IMR-90 (cell line): ENCODE measurements at regions not wholly inside any gene's neighbourhood (a gene's known extent, or its start where the extent isn't known, plus 50 kb on each side); places are given as distances from the start of the nearest gene placed in this dataset.

Source experiments
- ATAC-seq: fragments of 200-7000 bp; cut with Tn5 transposase; 2 replicates; pipeline ENCODE4 v1.9.1; 2020; ENCODE audit warnings: low read depth, mild to moderate bottlenecking, moderate library complexity
- BruUV-seq: library from RNA; stranded (reverse); fragments of 400-500 nt; replicated peaks from 2 replicates; lab custom pipeline; 2021; lab: Mats Ljungman, UMichigan
- CTCF ChIA-PET: fragments of 300-600 bp; formaldehyde crosslinking; extraction: SDS; loops from one replicate; lab custom pipeline; 2021; ENCODE audit warnings: antibody characterized with exemption; lab: Yijun Ruan, JAX
- POLR2A ChIA-PET: fragments of 300-600 bp; sonication (Branson Sonifier 250); formaldehyde crosslinking; loops from one replicate; lab custom pipeline; 2022; ENCODE audit warnings: antibody characterized with exemption; ENCODE audit not compliant: unreplicated experiment; lab: Charles Lee
- DNase-seq: peaks from one replicate; pipeline ENCODE4 v3.0.0; 2013
- H2AFZ ChIP-seq: replicated peaks from 2 replicates; pipeline ENCODE3; 2013; ENCODE audit warnings: low read length, mild to moderate bottlenecking; ENCODE audit not compliant: poor library complexity
- H2AK5ac ChIP-seq: 2 replicates; pipeline ENCODE4 v1.6.1; 2013; ENCODE audit warnings: low read depth, low read length, inconsistent platforms
- H2AK9ac ChIP-seq: replicated peaks from 2 replicates; pipeline ENCODE3; 2013; ENCODE audit warnings: mild to moderate bottlenecking, low read depth, low read length, moderate library complexity; ENCODE audit not compliant: poor library complexity
- H2BK120ac ChIP-seq: 2 replicates; pipeline ENCODE4 v1.6.1; 2013; ENCODE audit warnings: low read depth, low read length, inconsistent platforms
- H2BK15ac ChIP-seq: 3 replicates; pipeline ENCODE4 v1.6.1; 2013; ENCODE audit warnings: low read depth, low read length, inconsistent platforms
- H2BK20ac ChIP-seq: 2 replicates; pipeline ENCODE4 v1.6.1; 2013; ENCODE audit warnings: low read depth, mild to moderate bottlenecking, inconsistent platforms, low read length, moderate library complexity
- H2BK5ac ChIP-seq: 2 replicates; pipeline ENCODE4 v1.6.1; 2013; ENCODE audit warnings: mild to moderate bottlenecking, low read depth, low read length, inconsistent platforms; ENCODE audit not compliant: poor library complexity, severe bottlenecking
- H3K14ac ChIP-seq: replicated peaks from 2 replicates; pipeline ENCODE4 v1.6.1; 2013; ENCODE audit warnings: low read depth, low read length, inconsistent platforms
- H3K18ac ChIP-seq: 2 replicates; pipeline ENCODE4 v1.6.1; 2013; ENCODE audit warnings: low read depth, low read length, control low read depth
- H3K23ac ChIP-seq: 2 replicates; pipeline ENCODE4 v1.6.1; 2013; ENCODE audit warnings: low read depth, low read length, inconsistent platforms
- H3K27ac ChIP-seq: 2 replicates; pipeline ENCODE4 v1.5.1; 2013; ENCODE audit warnings: mild to moderate bottlenecking, control low read depth, low read length; ENCODE audit not compliant: insufficient read depth
- H3K27me3 ChIP-seq: 2 replicates; pipeline ENCODE4 v1.6.1; 2013; ENCODE audit warnings: low read length; ENCODE audit not compliant: control insufficient read depth, insufficient read depth
- H3K36me3 ChIP-seq: 2 replicates; pipeline ENCODE4 v1.6.1; 2013; ENCODE audit warnings: low read length, mixed read lengths; ENCODE audit not compliant: control insufficient read depth, insufficient read depth
- H3K4ac ChIP-seq: 2 replicates; pipeline ENCODE4 v1.6.1; 2013; ENCODE audit warnings: low read depth, low read length, inconsistent platforms
- H3K4me1 ChIP-seq: 2 replicates; pipeline ENCODE4 v1.6.1; 2013; ENCODE audit warnings: low read length, mixed read lengths; ENCODE audit not compliant: control insufficient read depth, insufficient read depth
- H3K4me2 ChIP-seq: 2 replicates; pipeline ENCODE4 v1.6.1; 2013; ENCODE audit warnings: low read depth, mild to moderate bottlenecking, control low read depth, low read length, moderate library complexity
- H3K4me3 ChIP-seq: 2 replicates; pipeline ENCODE4 v1.5.1; 2013; ENCODE audit warnings: low read depth, mild to moderate bottlenecking, control low read depth, low read length, moderate library complexity; ENCODE audit not compliant: insufficient read depth
- H3K56ac ChIP-seq: 2 replicates; pipeline ENCODE4 v1.6.1; 2013; ENCODE audit warnings: low read length, inconsistent platforms; ENCODE audit not compliant: insufficient read depth; ENCODE audit errors: extremely low read depth
- H3K79me1 ChIP-seq, 2 experiments: 2 replicates each; pipeline ENCODE4 v1.6.1; 2013; ENCODE audit warnings: low read length in 2 of 2, inconsistent platforms in 1 of 2, low read depth in 1 of 2
- H3K9ac ChIP-seq: 2 replicates; pipeline ENCODE4 v1.6.1; 2013; ENCODE audit warnings: low read depth, low read length, control low read depth
- H3K9me1 ChIP-seq: 2 replicates; pipeline ENCODE4 v1.6.1; 2013; ENCODE audit warnings: low read length, inconsistent platforms; ENCODE audit not compliant: insufficient read depth
- H3K9me3 ChIP-seq: 2 replicates; pipeline ENCODE4 v1.6.1; 2013; ENCODE audit warnings: low read length; ENCODE audit not compliant: control insufficient read depth, insufficient read depth
- H4K20me1 ChIP-seq: 2 replicates; pipeline ENCODE4 v1.6.1; 2013; ENCODE audit warnings: low read length, inconsistent platforms; ENCODE audit not compliant: insufficient read depth
- H4K5ac ChIP-seq: 2 replicates; pipeline ENCODE4 v1.6.1; 2013; ENCODE audit warnings: mild to moderate bottlenecking, low read depth, low read length, control low read depth
- H4K8ac ChIP-seq, 2 experiments: 2 replicates each; pipeline ENCODE4 v1.6.1; 2013; ENCODE audit warnings: low read depth in 2 of 2, low read length in 2 of 2, control low read depth in 1 of 2, inconsistent platforms in 1 of 2
- H4K91ac ChIP-seq: 2 replicates; pipeline ENCODE4 v1.6.1; 2013; ENCODE audit warnings: low read depth, low read length, inconsistent platforms; ENCODE audit not compliant: insufficient read depth
- CEBPB ChIP-seq: IDR thresholded peaks from 2 replicates; pipeline ENCODE4 v1.6.1; 2012; ENCODE audit warnings: low read depth, low read length, improper control_type of control experiment
- CHD1 ChIP-seq: IDR thresholded peaks from 2 replicates; pipeline ENCODE4 v1.6.1; 2012; ENCODE audit warnings: low read depth, low read length, improper control_type of control experiment
- MAFK ChIP-seq: IDR thresholded peaks from 2 replicates; pipeline ENCODE4 v1.6.1; 2012; ENCODE audit warnings: low read depth, low read length, improper control_type of control experiment
- NFE2L2 ChIP-seq: fragments of 150-350 bp; IDR thresholded peaks from 2 replicates; pipeline ENCODE4 v1.6.1; 2016; ENCODE audit warnings: low read depth, mild to moderate bottlenecking, low read length
- RFX5 ChIP-seq: IDR thresholded peaks from 2 replicates; pipeline ENCODE4 v1.8.0; 2012; ENCODE audit warnings: low read depth, mild to moderate bottlenecking, low read length, moderate library complexity
- WGBS, 2 experiments: methylation state at CpG; one replicate each; pipeline versions ENCODE4 v1.1.5 to v1.1.7; 2013; ENCODE audit warnings: missing lambda C conversion rate in 2 of 2; ENCODE audit not compliant: insufficient read length in 1 of 2; ENCODE audit errors: extremely low coverage in 2 of 2; 5-methylcytosine and 5-hydroxymethylcytosine counted together
- dilution Hi-C: fragments of 300-500 bp; cut with HindIII; formaldehyde crosslinking; loops from one replicate; pipeline ENCODE4 v1.14.3; 2018; ENCODE audit warnings: low sequenced_read_pairs; ENCODE audit not compliant: unreplicated experiment
- in situ Hi-C: fragments of 300-500 bp; cut with MboI; formaldehyde crosslinking; loops from 3 replicates; pipeline ENCODE4 v1.14.3; 2019; ENCODE audit warnings: low sequenced_read_pairs, inconsistent platforms, mixed read lengths
- intact Hi-C: fragments of 100-400 bp; cut with micrococcal nuclease; formaldehyde crosslinking; loops from 2 replicates; pipeline ENCODE4 v1.10.0; 2022
- TF ChIP-seq, protein P1 (sequence below): conservative IDR thresholded peaks from 2 replicates; pipeline ENCODE4 v1.5.1; 2012; ENCODE audit warnings: mild to moderate bottlenecking, low read depth, low read length, improper control_type of control experiment

DNA sequence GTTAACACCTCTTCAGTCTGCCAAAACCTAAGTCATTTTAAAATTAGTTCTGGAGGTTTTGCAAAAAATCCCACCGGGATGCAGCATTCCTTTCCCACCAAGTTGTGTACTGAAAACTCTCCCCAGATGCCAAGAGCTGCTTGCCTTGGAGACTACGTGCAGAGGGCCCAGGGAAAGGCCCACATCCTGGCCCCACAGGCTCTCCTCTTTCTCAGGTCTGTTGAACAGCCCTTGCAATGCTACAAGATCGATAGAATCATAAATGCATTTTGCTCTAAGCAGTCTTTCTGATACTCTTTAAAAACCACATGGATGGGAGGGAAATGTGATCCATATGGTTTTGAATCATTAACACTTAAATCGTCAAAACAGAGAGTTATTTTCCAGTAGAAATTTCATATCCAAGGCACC, 126.7 kb upstream of the ZMIZ1 start:
- Histone ChIP-seq H2AFZ (no peak overlapping the region), H4K20me1 (peaks cover 5% of the 10 kb centered on the region; the same call in 1 of the 2 replicates), H3K23ac (no peak overlapping the region), H3K4ac (no peak overlapping the region), H2BK20ac (no peak overlapping the region), H3K4me2 (no peak overlapping the region), H3K18ac (no peak overlapping the region), H2BK5ac (no peak overlapping the region), H3K9me1 (peaks cover 16% of the 10 kb centered on the region), H3K4me1 (peaks cover 23% of the 10 kb centered on the region), H2AK5ac (no peak overlapping the region), H4K8ac (no peak overlapping the region), H4K5ac (no peak overlapping the region), H2BK15ac (no peak overlapping the region), H3K56ac (no peak overlapping the region), H2BK120ac (no peak overlapping the region), H3K36me3 (no peaks in the 10 kb centered on the region), H3K27me3 (peaks cover 3% of the 10 kb centered on the region; the same call in 1 of the 2 replicates), H3K79me1 (no peaks in the 10 kb centered on the region), H3K9ac (no peak overlapping the region), H3K4me3 (no peak overlapping the region), H3K9me3 (0 out of 2 replicates have a peak, but pooled peaks cover 5% of the 10 kb centered on the region), H2AK9ac (no peak overlapping the region), H3K27ac (no peak overlapping the region), H4K91ac (no peak overlapping the region), H3K14ac (no peak overlapping the region)
- TF ChIP-seq CEBPB: no peak
- no peak for TF ChIP-seq CHD1
- TF ChIP-seq NFE2L2: no peak
- no peak for TF ChIP-seq RFX5
- no peak for TF ChIP-seq MAFK
- TF ChIP-seq, protein P1, sequence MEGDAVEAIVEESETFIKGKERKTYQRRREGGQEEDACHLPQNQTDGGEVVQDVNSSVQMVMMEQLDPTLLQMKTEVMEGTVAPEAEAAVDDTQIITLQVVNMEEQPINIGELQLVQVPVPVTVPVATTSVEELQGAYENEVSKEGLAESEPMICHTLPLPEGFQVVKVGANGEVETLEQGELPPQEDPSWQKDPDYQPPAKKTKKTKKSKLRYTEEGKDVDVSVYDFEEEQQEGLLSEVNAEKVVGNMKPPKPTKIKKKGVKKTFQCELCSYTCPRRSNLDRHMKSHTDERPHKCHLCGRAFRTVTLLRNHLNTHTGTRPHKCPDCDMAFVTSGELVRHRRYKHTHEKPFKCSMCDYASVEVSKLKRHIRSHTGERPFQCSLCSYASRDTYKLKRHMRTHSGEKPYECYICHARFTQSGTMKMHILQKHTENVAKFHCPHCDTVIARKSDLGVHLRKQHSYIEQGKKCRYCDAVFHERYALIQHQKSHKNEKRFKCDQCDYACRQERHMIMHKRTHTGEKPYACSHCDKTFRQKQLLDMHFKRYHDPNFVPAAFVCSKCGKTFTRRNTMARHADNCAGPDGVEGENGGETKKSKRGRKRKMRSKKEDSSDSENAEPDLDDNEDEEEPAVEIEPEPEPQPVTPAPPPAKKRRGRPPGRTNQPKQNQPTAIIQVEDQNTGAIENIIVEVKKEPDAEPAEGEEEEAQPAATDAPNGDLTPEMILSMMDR: no peak
- ChIA-PET POLR2A (no interaction called here), CTCF (no interaction called here)
- ATAC-seq (no peak), DNase-seq (no peak)
- in situ Hi-C loops: no loop called here
- no TSS peak for BruUV-seq
- dilution Hi-C loops: no loop called here
- intact Hi-C loops: loop anchor here (10.0 kb wide), 2 partner anchors 253 to 277 kb away; no protein-coding TSS in a partner anchor
- WGBS, 2 experiments: 60% methylated on average over 1 of the region's 4 CpGs; no CpG with 5 or more reads in 1 of the 2 experiments
